ENCODE measurements at regions not wholly inside any gene's neighbourhood (a gene's known extent, or its start where the extent isn't known, plus 50 kb on each side); places are given as distances from the start of the nearest gene placed in this dataset.
A peak's percentile ranks its signal among the peaks of the same experiment; 100 is the strongest.

DNA sequence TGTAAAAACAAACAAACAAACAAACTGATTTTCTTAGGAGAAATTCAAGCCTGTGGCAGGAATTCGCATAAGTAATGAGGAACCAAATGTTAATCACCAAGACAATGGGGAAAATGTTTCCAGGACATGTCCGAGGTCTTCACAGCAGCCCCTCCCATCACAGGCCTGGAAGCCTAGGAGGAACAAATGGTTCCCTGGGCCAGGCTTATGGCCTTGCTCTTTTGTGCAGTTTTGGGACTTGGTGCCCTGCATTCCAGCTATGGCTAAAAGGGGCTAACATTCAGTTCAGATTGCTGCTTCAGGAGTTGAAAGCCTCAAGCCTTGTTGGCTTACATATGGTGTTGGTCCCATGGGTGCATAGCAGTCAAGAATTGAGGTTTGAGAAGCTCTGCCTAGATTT lies 1372.7 kb upstream of the CITED2 start:
- DNase-seq (ENCODE audit: low read depth), result no peak
- no peak overlapping the region for H3K4me3 ChIP-seq (ENCODE audit: low read depth, low read length)
- TF ChIP-seq, protein P1, sequence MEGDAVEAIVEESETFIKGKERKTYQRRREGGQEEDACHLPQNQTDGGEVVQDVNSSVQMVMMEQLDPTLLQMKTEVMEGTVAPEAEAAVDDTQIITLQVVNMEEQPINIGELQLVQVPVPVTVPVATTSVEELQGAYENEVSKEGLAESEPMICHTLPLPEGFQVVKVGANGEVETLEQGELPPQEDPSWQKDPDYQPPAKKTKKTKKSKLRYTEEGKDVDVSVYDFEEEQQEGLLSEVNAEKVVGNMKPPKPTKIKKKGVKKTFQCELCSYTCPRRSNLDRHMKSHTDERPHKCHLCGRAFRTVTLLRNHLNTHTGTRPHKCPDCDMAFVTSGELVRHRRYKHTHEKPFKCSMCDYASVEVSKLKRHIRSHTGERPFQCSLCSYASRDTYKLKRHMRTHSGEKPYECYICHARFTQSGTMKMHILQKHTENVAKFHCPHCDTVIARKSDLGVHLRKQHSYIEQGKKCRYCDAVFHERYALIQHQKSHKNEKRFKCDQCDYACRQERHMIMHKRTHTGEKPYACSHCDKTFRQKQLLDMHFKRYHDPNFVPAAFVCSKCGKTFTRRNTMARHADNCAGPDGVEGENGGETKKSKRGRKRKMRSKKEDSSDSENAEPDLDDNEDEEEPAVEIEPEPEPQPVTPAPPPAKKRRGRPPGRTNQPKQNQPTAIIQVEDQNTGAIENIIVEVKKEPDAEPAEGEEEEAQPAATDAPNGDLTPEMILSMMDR (IDR thresholded peaks at IDR 0.05; ENCODE audit: insufficient read depth, low read depth, low read length, missing control alignments), result no peak

DNA sequence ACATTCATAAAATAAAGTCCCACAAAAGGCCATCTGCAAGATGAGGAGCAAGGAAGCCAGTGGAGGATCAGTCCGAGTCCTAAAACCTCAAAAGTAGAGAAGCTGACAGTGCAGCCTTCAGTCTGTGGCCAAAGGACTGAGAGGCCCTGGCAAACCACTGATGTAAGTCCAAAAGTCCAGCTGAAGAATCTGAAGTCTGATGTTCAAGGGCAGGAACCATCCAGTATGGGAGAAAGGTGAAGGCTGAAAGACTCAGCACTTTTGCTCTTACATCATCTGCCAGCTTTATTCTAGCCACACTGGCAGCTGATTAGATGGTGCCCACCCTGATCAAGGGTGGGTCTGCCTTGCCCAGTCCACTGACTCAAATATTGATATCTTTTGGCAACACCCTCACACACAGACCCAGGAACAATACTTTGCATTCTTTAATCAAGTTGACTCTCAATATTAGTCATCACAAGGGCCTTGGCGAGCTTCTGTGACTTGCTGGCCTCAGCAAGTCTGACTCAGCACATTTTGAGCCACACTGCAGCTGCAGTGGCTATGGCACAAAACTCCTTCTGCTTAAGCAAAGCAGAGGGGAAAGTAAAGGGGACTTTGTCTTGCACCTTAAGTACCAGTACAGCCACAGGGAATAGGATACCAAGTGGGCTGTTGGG lies 1370.3 kb upstream of the CITED2 start:
- DNase-seq (ENCODE audit: low read depth), result peak; percentile 64

DNA sequence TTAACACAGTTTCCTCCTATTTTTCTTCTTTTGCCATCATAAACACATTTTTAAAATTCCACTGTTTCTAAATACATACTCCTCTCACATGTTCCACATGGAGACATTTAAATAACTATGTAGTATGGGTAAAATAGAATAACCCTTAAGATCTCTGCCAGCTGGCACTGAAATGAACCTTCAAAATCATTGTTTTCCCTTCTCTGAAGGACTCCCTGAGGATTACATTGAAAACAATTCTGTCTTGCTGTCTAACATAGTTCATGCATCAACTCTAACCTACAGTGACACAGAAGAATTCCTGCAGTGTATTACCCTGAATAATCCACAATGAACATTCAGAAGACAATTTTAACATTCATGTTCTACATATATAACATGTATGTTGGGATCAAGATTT lies 1361.8 kb upstream of the CITED2 start:
- H3K4me3 ChIP-seq (ENCODE audit: low read depth, low read length), result no peak overlapping the region
- TF ChIP-seq, protein P1 (IDR thresholded peaks at IDR 0.05; ENCODE audit: insufficient read depth, low read depth, low read length, missing control alignments), result no peak
- DNase-seq (ENCODE audit: low read depth), result no peak

More for the DNA sequence above, 1370.3 kb upstream of the CITED2 start:
- H3K4me3 ChIP-seq (ENCODE audit: low read depth, low read length), result no peak overlapping the region
- TF ChIP-seq, protein P1 (IDR thresholded peaks at IDR 0.05; ENCODE audit: insufficient read depth, low read depth, low read length, missing control alignments), result no peak

DNA sequence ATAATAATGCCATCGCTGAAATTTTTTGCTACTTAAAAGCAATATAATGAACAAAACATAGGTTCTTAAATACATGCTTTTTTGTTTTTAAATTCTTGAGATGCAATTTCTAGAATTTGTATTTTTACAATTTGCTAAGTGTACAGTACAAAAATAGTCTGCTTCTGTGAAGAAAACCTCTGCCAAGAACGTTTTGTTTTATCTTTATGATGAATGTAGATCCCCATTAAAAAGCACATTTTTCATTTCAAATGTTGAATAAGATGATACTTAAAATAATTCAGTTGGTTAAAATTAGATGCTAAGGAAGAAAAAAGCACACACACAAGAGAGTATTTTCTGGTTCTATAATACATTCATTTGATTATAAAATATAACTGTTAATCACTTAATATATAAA lies 1358.5 kb upstream of the CITED2 start:
- no peak for DNase-seq (ENCODE audit: low read depth)
- TF ChIP-seq, protein P1 (IDR thresholded peaks at IDR 0.05; ENCODE audit: insufficient read depth, low read depth, low read length, missing control alignments), result no peak

DNA sequence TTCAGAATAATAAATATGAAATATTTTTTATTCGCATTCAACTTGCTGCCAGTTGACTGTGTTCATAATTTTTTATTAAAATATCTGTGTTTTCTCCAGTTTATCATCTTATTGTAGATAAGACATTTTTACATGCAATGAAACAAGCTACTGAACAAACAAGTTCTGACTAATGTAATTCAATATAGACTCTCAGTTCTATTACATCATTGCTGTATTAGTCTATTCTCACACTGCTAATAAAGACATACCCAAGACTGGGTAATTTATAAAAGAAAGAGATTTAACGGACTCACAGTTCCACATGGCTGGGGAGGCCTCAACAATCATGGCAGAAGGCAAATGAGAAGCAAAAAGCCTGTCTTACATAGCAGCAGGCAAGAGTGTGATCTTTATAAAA lies 1357.7 kb upstream of the CITED2 start:
- H3K4me3 ChIP-seq (ENCODE audit: low read depth, low read length), result no peak overlapping the region
- no peak for DNase-seq (ENCODE audit: low read depth)
- TF ChIP-seq, protein P1 (IDR thresholded peaks at IDR 0.05; ENCODE audit: insufficient read depth, low read depth, low read length, missing control alignments), result no peak

More for the DNA sequence above, 1358.5 kb upstream of the CITED2 start:
- no peak overlapping the region for H3K4me3 ChIP-seq (ENCODE audit: low read depth, low read length)

DNA sequence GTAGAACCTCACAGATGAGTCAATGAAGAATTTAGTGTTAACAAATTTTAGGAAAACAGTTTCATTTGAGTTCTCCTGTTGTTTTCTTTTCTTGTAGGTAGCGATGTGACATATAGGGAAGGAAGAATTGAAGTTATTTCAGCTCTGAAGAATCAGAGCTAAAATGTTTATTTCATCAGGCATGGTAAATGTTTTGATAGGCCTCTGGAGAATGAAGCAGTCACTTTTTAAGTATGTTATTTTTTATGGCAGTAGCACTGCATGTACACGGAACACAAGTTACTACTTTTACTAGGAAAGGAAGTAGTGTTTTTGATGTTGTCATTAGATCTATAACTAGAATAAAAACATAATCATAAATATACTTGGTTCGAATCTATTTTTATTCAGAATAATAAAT lies 1357.3 kb upstream of the CITED2 start:
- TF ChIP-seq, protein P1 (IDR thresholded peaks at IDR 0.05; ENCODE audit: insufficient read depth, low read depth, low read length, missing control alignments), result no peak
- no peak overlapping the region for H3K4me3 ChIP-seq (ENCODE audit: low read depth, low read length)
- DNase-seq (ENCODE audit: low read depth), result no peak

DNA sequence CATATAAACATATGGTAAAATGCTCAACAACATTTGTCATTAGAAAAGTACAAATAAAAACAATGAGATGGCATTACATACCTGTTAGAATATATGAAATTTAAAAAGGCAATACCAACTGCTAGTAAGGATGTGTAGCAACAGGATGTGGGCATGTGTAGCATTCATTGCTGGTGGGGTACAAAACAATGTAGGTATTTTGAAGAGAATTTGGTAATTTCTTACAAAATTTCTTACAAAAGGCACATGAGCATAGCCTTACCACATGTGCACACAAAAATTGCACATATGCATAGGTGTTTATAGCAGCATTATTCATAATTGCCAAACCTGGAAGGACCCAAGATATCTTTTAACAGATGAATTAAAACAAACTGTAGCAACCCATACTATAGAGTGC lies 1355.1 kb upstream of the CITED2 start:
- no peak overlapping the region for H3K4me3 ChIP-seq (ENCODE audit: low read depth, low read length)
- TF ChIP-seq, protein P1 (IDR thresholded peaks at IDR 0.05; ENCODE audit: insufficient read depth, low read depth, low read length, missing control alignments), result no peak
- no peak for DNase-seq (ENCODE audit: low read depth)

Measured in GM12865 (cell line).